HTR-8/SVneo (cell line): ENCODE measurements at regions not wholly inside any gene's neighbourhood (a gene's known extent, or its start where the extent isn't known, plus 50 kb on each side); places are given as distances from the start of the nearest gene placed in this dataset.
"Not testable (repeated sequence)": the region's sequence is repeated elsewhere in the genome, so short reads cannot be mapped to it uniquely, and the experiment has no call there.

Experiments
- DNase-seq: peaks from one replicate; pipeline ENCODE4 v3.0.0; 2011; ENCODE audit warnings: low spot score, mixed read lengths; ENCODE audit not compliant: insufficient read length
- FAIRE-seq: peaks from 2 replicates; lab custom pipeline; 2011; peaks lifted over from hg19 to GRCh38; lab: Jason Lieb, UNC

DNA sequence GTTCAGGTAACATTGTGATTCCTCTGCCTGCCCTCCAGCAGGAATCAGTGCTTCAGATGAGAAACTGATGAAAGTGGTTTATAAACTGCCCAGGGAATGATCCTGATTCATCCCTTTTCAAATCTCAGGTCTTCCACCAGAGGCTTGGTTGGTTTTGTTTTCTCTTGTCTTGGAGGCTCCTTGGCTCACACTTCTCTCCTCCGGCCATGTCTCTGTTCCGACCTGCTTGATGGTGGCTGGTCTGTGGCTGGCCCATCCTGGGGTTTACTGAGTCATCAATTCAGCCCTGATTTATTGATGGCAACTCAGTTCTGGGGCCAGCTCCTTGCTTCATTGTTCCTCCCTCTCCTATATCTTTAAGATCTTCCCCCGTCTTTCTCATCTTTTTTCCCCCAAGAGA is 56.6 kb upstream of the SLC2A1 start:
- no peak for DNase-seq
- FAIRE-seq: no peak

DNA sequence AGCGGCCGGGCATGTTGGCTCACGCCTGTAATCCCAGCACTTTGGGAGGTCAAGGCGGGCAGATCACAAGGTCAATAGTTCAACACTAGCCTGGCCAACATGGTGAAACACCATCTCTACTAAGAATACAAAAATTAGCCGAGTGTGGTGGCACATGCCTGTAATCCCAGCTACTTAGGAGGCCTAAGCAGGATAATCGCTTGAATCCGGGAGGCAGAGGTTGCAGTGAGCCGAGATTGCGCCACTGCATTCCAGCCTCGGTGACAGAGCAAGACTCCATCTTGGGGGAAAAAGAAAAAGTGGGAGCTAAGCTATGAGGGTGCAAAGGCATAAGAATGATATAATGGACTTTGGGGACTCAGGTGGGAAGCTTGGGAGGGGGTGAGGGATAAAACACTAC is 55.9 kb upstream of the SLC2A1 start:
- not testable (repeated sequence) for DNase-seq, FAIRE-seq

DNA sequence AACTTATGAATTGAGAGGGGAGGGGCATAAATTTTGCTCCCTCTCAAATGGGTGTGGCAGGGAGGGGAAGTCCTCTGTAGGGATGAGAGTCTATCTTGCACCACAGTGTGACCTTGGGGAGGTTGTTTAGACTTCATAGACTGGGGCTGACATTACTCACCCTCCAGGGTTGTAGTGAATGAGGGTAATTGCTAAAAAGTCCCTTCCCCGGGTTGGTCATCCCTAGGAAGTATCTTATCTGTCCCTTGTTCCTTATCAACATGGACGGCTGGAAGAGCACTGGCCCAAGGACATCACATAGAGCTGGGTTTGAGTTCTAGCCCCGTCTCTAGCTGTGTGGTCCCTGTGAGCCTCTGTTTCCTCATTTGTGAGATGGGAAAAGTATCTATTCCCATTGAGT is 52.4 kb upstream of the SLC2A1 start:
- FAIRE-seq (no peak), DNase-seq (no peak)

DNA sequence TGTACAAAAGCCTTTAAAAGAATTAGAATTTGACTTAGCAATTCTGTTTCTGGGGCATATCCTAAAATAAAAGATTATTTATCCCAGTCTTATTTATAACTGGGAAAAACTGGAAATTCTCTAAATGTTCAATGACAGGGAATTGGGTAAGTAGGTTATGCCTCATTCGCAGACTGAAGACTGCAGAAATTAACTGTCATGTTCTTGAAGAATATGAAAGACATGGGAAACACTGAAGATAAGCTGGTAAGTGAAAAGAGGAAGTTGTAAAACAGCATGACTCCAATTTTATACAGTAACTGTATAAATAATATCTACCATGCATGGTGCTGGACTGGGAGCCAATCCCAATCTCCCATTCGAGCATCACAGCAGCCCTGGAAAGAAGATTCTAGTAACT is 50.6 kb upstream of the SLC2A1 start:
- FAIRE-seq: no peak

DNA sequence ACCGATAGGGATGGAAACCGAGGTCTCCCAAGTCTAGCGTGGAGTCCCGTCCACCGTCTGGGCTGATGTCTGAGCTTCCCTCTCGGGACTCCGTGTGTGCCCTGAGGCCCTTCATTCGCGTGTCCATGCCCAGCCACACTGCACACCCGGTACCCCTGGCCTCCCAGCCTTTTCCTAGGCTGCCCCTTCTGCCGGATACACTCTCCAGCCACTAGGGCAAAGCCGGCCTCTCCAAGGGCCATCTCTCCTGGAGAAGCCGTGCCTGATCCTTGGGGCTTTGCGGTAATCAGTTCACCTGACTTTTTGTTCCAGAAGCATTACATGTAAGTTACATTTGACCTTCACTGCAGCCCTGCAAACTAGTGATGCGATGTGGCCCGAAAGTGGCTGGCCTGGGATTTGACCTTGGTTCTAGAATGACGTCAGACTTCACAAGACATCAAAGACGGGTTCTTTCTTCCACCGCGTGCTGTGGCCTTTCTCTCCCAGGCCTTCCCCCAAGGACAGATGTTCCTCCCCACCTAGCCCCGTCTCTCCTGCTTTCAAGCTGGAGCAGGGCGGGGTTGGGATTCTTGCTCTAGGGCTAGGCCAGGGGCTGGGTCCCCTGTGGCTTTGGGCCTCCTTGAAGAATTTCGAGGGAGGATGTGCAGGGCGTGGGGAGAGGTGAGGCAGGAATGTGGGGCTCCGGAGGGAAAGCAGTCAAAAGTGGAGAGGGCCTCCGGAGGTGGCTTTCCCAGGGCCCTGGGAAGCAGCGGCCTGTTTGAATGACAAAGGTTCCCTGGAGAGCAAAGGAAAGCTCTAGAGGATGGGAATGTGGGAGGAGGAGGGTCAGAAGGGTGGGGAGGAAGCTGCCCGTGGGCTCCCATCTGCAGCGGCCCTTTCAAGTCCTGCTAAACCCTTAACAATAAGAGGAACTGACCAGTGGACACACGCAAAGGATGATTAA is 49.7 kb upstream of the SLC2A1 start:
- no peak for FAIRE-seq
- DNase-seq: no peak

More for the DNA sequence above, 50.6 kb upstream of the SLC2A1 start:
- DNase-seq: no peak
